ENCODE measurements at regions not wholly inside any gene's neighbourhood (a gene's known extent, or its start where the extent isn't known, plus 50 kb on each side); places are given as distances from the start of the nearest gene placed in this dataset.

DNA sequence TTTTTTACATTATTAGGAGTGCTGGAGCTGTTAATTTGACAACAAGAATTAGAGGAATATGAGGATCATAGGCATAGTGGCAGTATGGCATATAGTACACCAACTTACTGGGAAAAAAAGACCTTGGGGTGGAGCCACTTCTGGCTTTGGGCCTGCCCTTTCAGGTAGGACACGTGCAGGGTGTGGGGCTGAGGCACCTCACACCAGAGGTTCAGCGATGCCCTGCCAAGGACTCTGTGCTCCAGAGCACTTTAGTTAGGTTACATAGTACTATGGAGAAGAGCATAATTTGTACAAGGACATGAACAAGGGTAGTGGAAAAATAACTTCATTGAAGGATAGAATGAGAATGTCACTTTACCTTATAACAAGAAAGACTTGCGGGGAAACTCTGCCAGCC lies 77.1 kb upstream of the CD302 start:
- TF ChIP-seq, protein P1, sequence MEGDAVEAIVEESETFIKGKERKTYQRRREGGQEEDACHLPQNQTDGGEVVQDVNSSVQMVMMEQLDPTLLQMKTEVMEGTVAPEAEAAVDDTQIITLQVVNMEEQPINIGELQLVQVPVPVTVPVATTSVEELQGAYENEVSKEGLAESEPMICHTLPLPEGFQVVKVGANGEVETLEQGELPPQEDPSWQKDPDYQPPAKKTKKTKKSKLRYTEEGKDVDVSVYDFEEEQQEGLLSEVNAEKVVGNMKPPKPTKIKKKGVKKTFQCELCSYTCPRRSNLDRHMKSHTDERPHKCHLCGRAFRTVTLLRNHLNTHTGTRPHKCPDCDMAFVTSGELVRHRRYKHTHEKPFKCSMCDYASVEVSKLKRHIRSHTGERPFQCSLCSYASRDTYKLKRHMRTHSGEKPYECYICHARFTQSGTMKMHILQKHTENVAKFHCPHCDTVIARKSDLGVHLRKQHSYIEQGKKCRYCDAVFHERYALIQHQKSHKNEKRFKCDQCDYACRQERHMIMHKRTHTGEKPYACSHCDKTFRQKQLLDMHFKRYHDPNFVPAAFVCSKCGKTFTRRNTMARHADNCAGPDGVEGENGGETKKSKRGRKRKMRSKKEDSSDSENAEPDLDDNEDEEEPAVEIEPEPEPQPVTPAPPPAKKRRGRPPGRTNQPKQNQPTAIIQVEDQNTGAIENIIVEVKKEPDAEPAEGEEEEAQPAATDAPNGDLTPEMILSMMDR (IDR thresholded peaks at IDR 0.05; ENCODE audit: low read depth, low read length) = no peak
- no peak for TF ChIP-seq POLR2A (IDR thresholded peaks at IDR 0.05; ENCODE audit: extremely low read depth, insufficient read length)

Measured in NB4 (cell line).